IPS-18a (cell line): ENCODE measurements at regions not wholly inside any gene's neighbourhood (a gene's known extent, or its start where the extent isn't known, plus 50 kb on each side); places are given as distances from the start of the nearest gene placed in this dataset.

Source experiments
- H3K27ac ChIP-seq: one replicate; pipeline ENCODE4 v1.5.1; 2013; ENCODE audit warnings: low read length
- H3K27me3 ChIP-seq: one replicate; pipeline ENCODE4 v1.6.1; 2013; ENCODE audit warnings: mild to moderate bottlenecking, low read length; ENCODE audit not compliant: control insufficient read depth, insufficient read depth
- H3K36me3 ChIP-seq: one replicate; pipeline ENCODE4 v1.6.1; 2013; ENCODE audit warnings: low read depth, low read length; ENCODE audit not compliant: control insufficient read depth
- H3K4me1 ChIP-seq: one replicate; pipeline ENCODE4 v1.6.1; 2013; ENCODE audit warnings: low read depth, low read length; ENCODE audit not compliant: control insufficient read depth
- H3K4me3 ChIP-seq: one replicate; pipeline ENCODE4 v1.5.1; 2013; ENCODE audit warnings: low read length
- H3K9ac ChIP-seq: one replicate; pipeline ENCODE4 v1.6.1; 2013; ENCODE audit warnings: mild to moderate bottlenecking, low read length, moderate library complexity
- H3K9me3 ChIP-seq: one replicate; pipeline ENCODE4 v1.6.1; 2013; ENCODE audit warnings: low read depth, low read length; ENCODE audit not compliant: control insufficient read depth

GRCh38 chr17:13351046-13351445 lies 250.7 kb downstream of the HS3ST3A1 start:
- H3K27me3 ChIP-seq: no peaks in the 10 kb centered on the region
- no peak overlapping the region for H3K27ac ChIP-seq
- no peak overlapping the region for H3K9ac ChIP-seq
- H3K4me1 ChIP-seq: peaks cover 6% of the 10 kb centered on the region
- H3K9me3 ChIP-seq: no peaks in the 10 kb centered on the region
- no peak overlapping the region for H3K4me3 ChIP-seq
- H3K36me3 ChIP-seq: no peaks in the 10 kb centered on the region

GRCh38 chr17:13350466-13350865 lies 251.3 kb downstream of the HS3ST3A1 start:
- H3K27ac ChIP-seq: no peak overlapping the region
- H3K36me3 ChIP-seq: no peaks in the 10 kb centered on the region
- H3K4me3 ChIP-seq: no peak overlapping the region
- H3K9ac ChIP-seq: no peak overlapping the region
- no peaks in the 10 kb centered on the region for H3K9me3 ChIP-seq
- no peaks in the 10 kb centered on the region for H3K27me3 ChIP-seq
- H3K4me1 ChIP-seq: peaks cover 11% of the 10 kb centered on the region

DNA sequence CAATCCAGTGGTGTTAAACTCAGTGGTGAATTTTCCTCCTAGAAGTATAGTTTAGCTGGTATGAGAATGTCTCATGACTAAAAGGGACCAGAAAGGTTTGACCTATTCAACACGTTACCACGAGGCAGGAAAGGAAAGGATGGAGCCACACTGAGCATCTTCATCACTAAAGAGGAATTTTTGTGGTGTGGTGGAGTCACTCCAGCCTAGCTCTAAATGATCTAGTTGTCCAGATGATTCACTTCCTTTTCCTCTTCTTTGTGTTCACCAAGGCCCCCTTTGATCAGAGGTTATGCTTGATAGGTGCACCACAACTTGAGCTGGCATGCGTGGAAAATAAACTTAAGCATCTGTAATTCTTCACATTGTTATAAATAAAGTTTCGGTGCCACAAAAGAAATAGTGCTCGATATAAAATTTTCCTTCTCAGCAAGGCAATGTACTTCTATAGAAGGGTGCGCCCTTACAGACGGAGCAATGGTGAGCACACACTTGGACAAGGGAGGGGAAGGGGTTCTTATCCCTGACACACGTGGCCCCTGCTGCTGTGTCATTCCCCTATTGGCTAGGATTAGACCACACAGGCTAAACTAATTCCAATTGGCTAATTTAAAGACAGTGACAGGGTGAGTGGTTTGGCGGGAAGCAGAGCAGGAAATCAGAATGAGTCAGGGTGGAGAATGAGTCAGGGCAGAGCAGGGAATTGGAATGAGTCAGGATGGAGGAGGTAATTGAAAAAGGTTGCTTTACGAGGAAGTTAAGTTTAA lies 254.6 kb downstream of the HS3ST3A1 start:
- Histone ChIP-seq H3K4me1 (peaks cover 11% of the 10 kb centered on the region), H3K36me3 (no peaks in the 10 kb centered on the region), H3K4me3 (no peak overlapping the region), H3K27ac (no peak overlapping the region), H3K27me3 (no peaks in the 10 kb centered on the region), H3K9ac (no peak overlapping the region), H3K9me3 (no peaks in the 10 kb centered on the region)

GRCh38 chr17:13346592-13346991 lies 255.1 kb downstream of the HS3ST3A1 start:
- Histone ChIP-seq H3K9ac (no peak overlapping the region), H3K36me3 (no peaks in the 10 kb centered on the region), H3K4me3 (no peak overlapping the region), H3K4me1 (peaks cover 11% of the 10 kb centered on the region), H3K27ac (no peak overlapping the region), H3K9me3 (no peaks in the 10 kb centered on the region), H3K27me3 (no peaks in the 10 kb centered on the region)

DNA sequence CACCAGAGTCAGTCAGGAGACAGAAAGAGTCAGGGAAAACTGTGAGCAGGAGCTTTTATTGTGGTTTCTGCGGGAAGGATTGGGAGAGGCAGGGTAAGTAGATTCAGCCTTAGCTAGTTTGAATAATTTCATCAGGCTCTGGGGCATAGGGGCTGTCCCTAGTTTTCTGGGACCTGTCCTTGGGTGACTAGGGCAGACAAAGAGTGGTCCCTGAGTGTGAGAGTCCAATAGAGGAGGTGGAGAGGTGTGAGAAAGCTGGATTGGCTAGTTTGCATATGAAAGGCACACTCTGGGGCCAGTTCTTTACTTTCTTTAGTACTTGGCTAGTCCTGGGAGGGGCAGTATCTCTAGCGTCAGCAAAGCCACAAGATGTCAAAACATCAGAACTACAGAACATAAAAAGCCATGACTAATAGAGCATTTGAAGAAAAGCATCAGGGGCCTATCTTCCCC lies 255.6 kb downstream of the HS3ST3A1 start:
- Histone ChIP-seq H3K9me3 (no peaks in the 10 kb centered on the region), H3K4me3 (no peak overlapping the region), H3K27ac (no peak overlapping the region), H3K4me1 (peaks cover 11% of the 10 kb centered on the region), H3K27me3 (no peaks in the 10 kb centered on the region), H3K36me3 (no peaks in the 10 kb centered on the region), H3K9ac (no peak overlapping the region)

DNA sequence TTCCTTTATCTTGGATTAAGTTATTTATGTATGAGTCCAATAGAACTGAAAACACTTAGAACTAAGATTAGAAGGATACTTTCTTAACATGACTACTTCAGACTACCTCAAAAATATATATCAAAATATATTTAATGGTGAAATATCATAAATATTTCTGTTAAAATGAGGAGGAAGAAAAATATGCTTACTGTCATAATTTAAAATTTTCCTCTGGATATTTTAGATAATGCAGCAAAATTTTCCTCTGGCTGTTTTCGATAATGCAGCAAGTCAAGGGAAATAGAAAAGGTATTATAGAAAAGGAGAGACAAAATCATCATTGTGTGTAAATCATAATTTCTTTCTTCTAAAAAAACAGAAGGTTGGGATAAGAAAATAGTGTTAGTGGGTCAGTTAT lies 263.3 kb downstream of the HS3ST3A1 start:
- H3K9me3 ChIP-seq: no peaks in the 10 kb centered on the region
- H3K9ac ChIP-seq: peak overlapping the region; percentile 37
- no peaks in the 10 kb centered on the region for H3K27me3 ChIP-seq
- H3K4me1 ChIP-seq: peaks cover 21% of the 10 kb centered on the region
- no peaks in the 10 kb centered on the region for H3K36me3 ChIP-seq
- no peak overlapping the region for H3K4me3 ChIP-seq
- H3K27ac ChIP-seq: no peak overlapping the region

- no peak overlapping the region for H3K27ac ChIP-seq
- peak overlapping the region; percentile 37 for H3K9ac ChIP-seq
- H3K9me3 ChIP-seq: no peaks in the 10 kb centered on the region
- H3K36me3 ChIP-seq: no peaks in the 10 kb centered on the region
- no peaks in the 10 kb centered on the region for H3K27me3 ChIP-seq
- peaks cover 21% of the 10 kb centered on the region for H3K4me1 ChIP-seq
- H3K4me3 ChIP-seq: peak overlapping the region; percentile 60
These were observed 263.8 kb downstream of the HS3ST3A1 start for GRCh38 chr17:13337864-13338371.

- H3K9ac ChIP-seq: peak overlapping the region; percentile 37
- no peak overlapping the region for H3K27ac ChIP-seq
- no peaks in the 10 kb centered on the region for H3K9me3 ChIP-seq
These were observed 264.6 kb downstream of the HS3ST3A1 start for GRCh38 chr17:13337151-13337550.

DNA sequence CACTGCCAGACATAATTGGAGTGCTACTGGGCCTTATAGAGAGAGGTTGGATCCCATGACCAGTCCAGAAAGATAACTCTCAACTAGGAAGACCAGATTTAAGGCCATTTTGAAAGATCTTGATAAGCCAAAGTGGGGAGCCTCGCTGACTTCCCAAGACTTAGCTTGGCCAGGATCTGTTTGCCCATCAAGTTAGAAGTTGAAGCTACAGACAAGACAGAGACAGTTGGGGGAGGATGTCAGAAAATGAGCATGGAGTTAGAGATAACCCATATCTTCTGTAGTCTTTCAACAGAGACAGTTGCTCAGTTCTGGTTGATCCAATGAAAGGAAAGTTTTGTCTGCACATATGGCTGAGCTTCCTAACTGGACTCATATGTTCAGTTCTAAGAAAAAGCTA lies 267.4 kb downstream of the HS3ST3A1 start:
- Histone ChIP-seq H3K9ac (no peak overlapping the region), H3K27me3 (no peaks in the 10 kb centered on the region), H3K36me3 (no peaks in the 10 kb centered on the region), H3K27ac (no peak overlapping the region), H3K4me3 (no peak overlapping the region), H3K4me1 (peaks cover 21% of the 10 kb centered on the region), H3K9me3 (no peaks in the 10 kb centered on the region)

More at GRCh38 chr17:13337151-13337550, 264.6 kb downstream of the HS3ST3A1 start:
- Histone ChIP-seq H3K4me3 (peak overlapping the region; percentile 60), H3K27me3 (no peaks in the 10 kb centered on the region), H3K4me1 (peaks cover 21% of the 10 kb centered on the region), H3K36me3 (no peaks in the 10 kb centered on the region)

- H3K4me3 ChIP-seq: no peak overlapping the region
- H3K27ac ChIP-seq: no peak overlapping the region
- no peak overlapping the region for H3K9ac ChIP-seq
- no peaks in the 10 kb centered on the region for H3K9me3 ChIP-seq
- H3K27me3 ChIP-seq: no peaks in the 10 kb centered on the region
- peaks cover 21% of the 10 kb centered on the region for H3K4me1 ChIP-seq
- H3K36me3 ChIP-seq: no peaks in the 10 kb centered on the region
These were observed 268.1 kb downstream of the HS3ST3A1 start for GRCh38 chr17:13333661-13334060.

GRCh38 chr17:13332207-13332606 lies 269.5 kb downstream of the HS3ST3A1 start:
- Histone ChIP-seq H3K4me3 (no peak overlapping the region), H3K9me3 (no peaks in the 10 kb centered on the region), H3K27ac (no peak overlapping the region), H3K27me3 (no peaks in the 10 kb centered on the region), H3K9ac (no peak overlapping the region), H3K36me3 (no peaks in the 10 kb centered on the region), H3K4me1 (peaks cover 9% of the 10 kb centered on the region)

DNA sequence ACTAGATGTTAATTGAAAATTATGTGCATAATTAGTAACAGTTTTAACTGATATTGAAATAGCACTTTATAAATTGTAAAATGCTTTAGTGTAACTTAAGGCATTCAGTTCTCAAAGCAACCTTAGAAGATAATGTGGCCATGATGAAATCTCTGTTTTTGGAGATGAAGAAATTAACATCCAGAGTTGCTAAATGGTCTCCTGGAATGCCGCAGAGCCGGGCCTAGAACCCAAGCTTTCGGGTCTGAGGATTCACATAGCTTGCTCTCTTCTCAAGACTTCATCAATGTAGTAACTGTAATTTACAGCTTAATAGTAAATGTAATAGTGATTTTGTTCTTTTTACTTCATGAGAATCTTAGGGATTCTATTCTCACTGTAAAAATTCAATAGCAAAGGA lies 272.3 kb downstream of the HS3ST3A1 start:
- H3K4me3 ChIP-seq: no peak overlapping the region
- H3K36me3 ChIP-seq: no peaks in the 10 kb centered on the region
- H3K9me3 ChIP-seq: no peaks in the 10 kb centered on the region
- no peak overlapping the region for H3K27ac ChIP-seq
- no peaks in the 10 kb centered on the region for H3K27me3 ChIP-seq
- no peak overlapping the region for H3K9ac ChIP-seq
- no peaks in the 10 kb centered on the region for H3K4me1 ChIP-seq
